GM12873 (cell line): ENCODE measurements at regions not wholly inside any gene's neighbourhood (a gene's known extent, or its start where the extent isn't known, plus 50 kb on each side); places are given as distances from the start of the nearest gene placed in this dataset.

Experiments
- CTCF ChIP-seq: IDR thresholded peaks from 2 replicates; pipeline ENCODE4 v1.5.1; 2012; ENCODE audit warnings: low read depth, mild to moderate bottlenecking, moderate library complexity, low read length, control low read depth; ENCODE audit not compliant: insufficient read depth; ENCODE audit errors: missing control alignments

- no peak for TF ChIP-seq CTCF
Observed at GRCh38 chr3:110814170-110815007, 257.2 kb upstream of the NECTIN3 start.

- no peak for TF ChIP-seq CTCF
Observed at GRCh38 chr3:110815008-110815583, 256.5 kb upstream of the NECTIN3 start.

- TF ChIP-seq CTCF, result no peak
Observed at GRCh38 chr3:110816008-110816407, 255.6 kb upstream of the NECTIN3 start.

GRCh38 chr3:110821586-110821985 lies 250.0 kb upstream of the NECTIN3 start:
- no peak for TF ChIP-seq CTCF

GRCh38 chr3:110822971-110823370 lies 248.6 kb upstream of the NECTIN3 start:
- TF ChIP-seq CTCF, result no peak

GRCh38 chr3:110846971-110847370 lies 224.6 kb upstream of the NECTIN3 start:
- TF ChIP-seq CTCF, result no peak

GRCh38 chr3:110849064-110849463 lies 222.6 kb upstream of the NECTIN3 start:
- TF ChIP-seq CTCF, result no peak
